Testis (tissue), 2 donors: ENCODE measurements at regions not wholly inside any gene's neighbourhood (a gene's known extent, or its start where the extent isn't known, plus 50 kb on each side); places are given as distances from the start of the nearest gene placed in this dataset.

Experiments used
- CTCF ChIP-seq, 3 experiments: fragments of 450-650 bp in 2 of 3; fragments of 200-600 bp in 1 of 3; sonication (generic) in 1 of 3; IDR thresholded peaks; one replicate each; pipeline ENCODE4 v1.5.1; 2016 to 2019; ENCODE audit warnings: antibody characterized with exemption in 3 of 3, mild to moderate bottlenecking in 2 of 3, moderate library complexity in 1 of 3
- POLR2A ChIP-seq: fragments of 450-650 bp; IDR thresholded peaks from one replicate; pipeline ENCODE4 v1.6.1; 2017; ENCODE audit warnings: antibody characterized with exemption, mild to moderate bottlenecking, moderate library complexity

DNA sequence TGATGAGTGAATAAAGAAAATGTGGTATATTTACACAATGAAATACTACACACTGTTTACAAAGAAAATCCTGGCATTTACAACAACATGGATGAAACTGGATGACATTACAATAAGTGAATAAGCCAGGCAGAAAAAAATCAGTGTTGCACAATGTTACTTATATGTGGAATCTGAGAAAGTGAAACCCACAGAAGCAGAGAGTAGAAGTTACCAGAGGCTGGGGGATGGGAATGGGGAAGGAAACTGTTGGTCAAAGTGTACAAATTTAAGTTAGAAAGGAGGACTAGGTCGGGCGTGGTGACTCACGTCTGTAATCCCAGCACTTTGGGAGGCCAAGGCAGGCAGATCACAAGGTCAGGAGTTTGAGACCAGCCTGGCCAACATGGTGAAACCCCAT lies 538.5 kb upstream of the MKI67 start:
- TF ChIP-seq CTCF (IDR thresholded peaks at IDR 0.05) (no peak), POLR2A (no peak)
